ENCODE measurements at regions not wholly inside any gene's neighbourhood (a gene's known extent, or its start where the extent isn't known, plus 50 kb on each side); places are given as distances from the start of the nearest gene placed in this dataset.

DNA sequence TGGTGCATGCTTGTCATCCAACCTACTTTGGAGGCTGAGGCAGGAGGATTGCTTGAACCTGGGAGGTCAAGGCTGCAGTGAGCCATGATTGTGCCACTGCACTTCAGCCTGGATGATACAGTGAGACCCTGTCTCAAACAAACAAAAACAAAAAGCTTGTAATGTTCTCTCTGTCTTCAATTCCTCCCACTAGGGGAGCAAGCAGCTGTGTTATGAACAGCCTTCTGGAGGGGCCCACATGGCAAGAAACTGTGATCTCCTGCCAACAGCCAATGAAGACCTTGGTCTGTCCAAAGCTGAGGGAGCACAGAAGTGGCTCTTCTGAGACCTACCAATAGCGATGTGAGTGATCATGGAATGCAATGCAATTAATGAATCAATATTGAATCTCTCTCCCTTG lies 229.2 kb downstream of the SEC23IP start:
- Histone ChIP-seq H3K27ac (ENCODE audit: low read length in 2 of 2) (no peak overlapping the region), H3K36me3 (replicated peaks in 1 of 2; ENCODE audit: control extremely low read depth in 1 of 2, control insufficient read depth in 1 of 2, extremely low read depth in 1 of 2, insufficient read depth in 2 of 2, low read length in 1 of 2) (no peaks in the 10 kb centered on the region), H3K4me1 (ENCODE audit: control insufficient read depth in 2 of 2, insufficient read depth in 2 of 2, low read length in 2 of 2) (no peaks in the 10 kb centered on the region), H3K27me3 (replicated peaks in 1 of 4; ENCODE audit: control extremely low read depth in 1 of 4, control insufficient read depth in 3 of 4, insufficient read depth in 4 of 4, low read length in 3 of 4) (peaks cover 0 to 3% (median 0%) of the 10 kb centered on the region in 4 experiments), H3K9ac (ENCODE audit: low read length) (no peak overlapping the region), H3K9me3 (ENCODE audit: control extremely low read depth in 1 of 3, control insufficient read depth in 2 of 3, insufficient read depth in 1 of 3, low read length in 2 of 3) (no peaks in the 10 kb centered on the region), H3K4me3 (ENCODE audit: control extremely low read depth in 1 of 5, extremely low read depth in 1 of 5, insufficient read depth in 1 of 5, low read depth in 2 of 5, low read length in 4 of 5) (no peak overlapping the region), H3K4me2 (replicated peaks; ENCODE audit: low read depth, low read length, poor library complexity, severe bottlenecking) (no peak overlapping the region), H2AFZ (ENCODE audit: insufficient read depth, low read depth, low read length, poor library complexity, severe bottlenecking) (no peak overlapping the region), H3K79me2 (ENCODE audit: control insufficient read depth, insufficient read depth, low read length) (no peaks in the 10 kb centered on the region), H4K20me1 (ENCODE audit: control insufficient read depth, insufficient read depth, low read length, poor library complexity, severe bottlenecking) (no peaks in the 10 kb centered on the region)
- intact Hi-C loops (cut with micrococcal nuclease): no loop called here
- CTCF ChIA-PET: no interaction called here
- no CpG with 5 or more reads among the region's 1 CpG for WGBS (ENCODE audit: insufficient coverage)
- H3K9me3 Mint-ChIP-seq (ENCODE audit: insufficient read depth): peaks cover 3% of the 10 kb centered on the region
- no peaks in the 10 kb centered on the region for H3K4me1 Mint-ChIP-seq
- ATAC-seq (ENCODE audit: low read depth): no peak
- POLR2A ChIA-PET: no interaction called here
- TF ChIP-seq CTCF (IDR thresholded peaks at IDR 0.05) (no peak), EZH2 (IDR thresholded peaks at IDR 0.05; ENCODE audit: borderline replicate concordance, insufficient read depth, low read depth, low read length, poor library complexity, severe bottlenecking) (no peak)
- H3K4me3 Mint-ChIP-seq: no peak overlapping the region
- no peak for DNase-seq
- H3K27ac Mint-ChIP-seq: no peak overlapping the region
- peaks cover 9% of the 10 kb centered on the region for H3K27me3 Mint-ChIP-seq

DNA sequence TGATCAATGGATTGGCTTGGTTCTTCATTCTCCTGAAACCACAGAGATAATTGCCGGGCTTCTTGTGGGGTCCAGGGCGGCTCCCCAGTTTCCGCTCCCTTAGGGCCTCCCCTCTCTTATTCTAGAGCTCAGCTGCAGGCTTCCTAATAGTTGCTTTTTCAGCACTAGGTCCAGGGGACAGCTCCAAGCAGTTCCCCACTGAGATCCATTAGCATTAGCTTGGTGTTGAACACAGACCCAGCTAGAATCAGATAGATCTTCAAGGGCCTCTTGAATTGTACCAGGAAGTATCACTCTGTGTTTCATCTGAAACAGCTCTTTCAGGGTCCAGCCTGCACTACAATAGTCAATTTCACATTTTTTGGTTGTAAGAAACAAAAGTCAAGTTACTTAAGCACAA lies 238.7 kb downstream of the SEC23IP start:
- Mint-ChIP-seq H3K27ac (no peak overlapping the region), H3K27me3 (peaks cover 41% of the 10 kb centered on the region), H3K9me3 (ENCODE audit: insufficient read depth) (no peaks in the 10 kb centered on the region), H3K4me1 (no peaks in the 10 kb centered on the region), H3K4me3 (no peak overlapping the region)
- Histone ChIP-seq H3K36me3 (replicated peaks in 1 of 2; ENCODE audit: control extremely low read depth in 1 of 2, control insufficient read depth in 1 of 2, extremely low read depth in 1 of 2, insufficient read depth in 2 of 2, low read length in 1 of 2) (no peaks in the 10 kb centered on the region), H3K4me3 (ENCODE audit: control extremely low read depth in 1 of 5, extremely low read depth in 1 of 5, insufficient read depth in 1 of 5, low read depth in 2 of 5, low read length in 4 of 5) (no peak overlapping the region), H3K27ac (ENCODE audit: low read length in 2 of 2) (no peak overlapping the region), H3K9me3 (ENCODE audit: control extremely low read depth in 1 of 3, control insufficient read depth in 2 of 3, insufficient read depth in 1 of 3, low read length in 2 of 3) (peaks cover 0 to 9% (median 1%) of the 10 kb centered on the region in 3 donors), H3K4me1 (ENCODE audit: control insufficient read depth in 2 of 2, insufficient read depth in 2 of 2, low read length in 2 of 2) (no peaks in the 10 kb centered on the region), H4K20me1 (ENCODE audit: control insufficient read depth, insufficient read depth, low read length, poor library complexity, severe bottlenecking) (no peaks in the 10 kb centered on the region), H3K4me2 (replicated peaks; ENCODE audit: low read depth, low read length, poor library complexity, severe bottlenecking) (no peak overlapping the region), H3K79me2 (ENCODE audit: control insufficient read depth, insufficient read depth, low read length) (no peaks in the 10 kb centered on the region), H3K9ac (ENCODE audit: low read length) (no peak overlapping the region), H3K27me3 (replicated peaks in 1 of 4; ENCODE audit: control extremely low read depth in 1 of 4, control insufficient read depth in 3 of 4, insufficient read depth in 4 of 4, low read length in 3 of 4) (peaks cover 0 to 6% (median 2%) of the 10 kb centered on the region in 4 experiments), H2AFZ (ENCODE audit: insufficient read depth, low read depth, low read length, poor library complexity, severe bottlenecking) (no peak overlapping the region)
- 48% methylated on average over 3 of the region's 3 CpGs for WGBS (ENCODE audit: insufficient coverage)
- ChIA-PET CTCF (no interaction called here), POLR2A (no interaction called here)
- intact Hi-C loops (cut with micrococcal nuclease): no loop called here
- no peak for TF ChIP-seq EZH2 (IDR thresholded peaks at IDR 0.05; ENCODE audit: borderline replicate concordance, insufficient read depth, low read depth, low read length, poor library complexity, severe bottlenecking)
- TF ChIP-seq CTCF (IDR thresholded peaks at IDR 0.05): no peak
- DNase-seq (no peak), ATAC-seq (ENCODE audit: low read depth) (no peak)
